HG02571 (cell line): ENCODE measurements at regions not wholly inside any gene's neighbourhood (a gene's known extent, or its start where the extent isn't known, plus 50 kb on each side); places are given as distances from the start of the nearest gene placed in this dataset.
"Not testable (repeated sequence)": the region's sequence is repeated elsewhere in the genome, so short reads cannot be mapped to it uniquely, and the experiment has no call there.

ENCODE experiments used
- ATAC-seq: cut with Tn5 transposase; IDR thresholded peaks from one replicate; pipeline ENCODE4 v1.9.1; 2021; ENCODE audit warnings: mild to moderate bottlenecking, moderate library complexity; ENCODE audit not compliant: unreplicated experiment

- no peak for ATAC-seq
Measured at GRCh38 chr3:153369561-153370374, 207.7 kb downstream of the RAP2B start.

DNA sequence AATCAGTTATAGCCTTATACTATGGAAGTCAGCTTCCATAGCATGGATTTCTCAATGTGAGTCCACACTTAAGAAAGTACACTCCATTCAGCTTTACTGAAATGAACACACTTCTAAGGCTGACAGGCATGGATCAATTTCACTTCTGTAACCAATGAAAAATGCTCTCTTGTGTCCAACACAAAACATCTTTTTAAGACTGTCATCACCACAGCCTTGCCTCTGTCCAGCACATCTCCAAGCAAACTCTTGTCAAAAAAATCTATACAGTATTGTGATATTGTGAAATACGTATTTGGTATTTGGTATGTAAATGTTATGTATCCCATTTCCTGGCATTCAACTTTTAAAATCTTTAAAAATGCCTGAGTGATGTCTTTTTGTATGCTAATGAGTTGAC lies 208.7 kb downstream of the RAP2B start:
- no peak for ATAC-seq

GRCh38 chr3:153372326-153372725 lies 210.3 kb downstream of the RAP2B start:
- no peak for ATAC-seq

DNA sequence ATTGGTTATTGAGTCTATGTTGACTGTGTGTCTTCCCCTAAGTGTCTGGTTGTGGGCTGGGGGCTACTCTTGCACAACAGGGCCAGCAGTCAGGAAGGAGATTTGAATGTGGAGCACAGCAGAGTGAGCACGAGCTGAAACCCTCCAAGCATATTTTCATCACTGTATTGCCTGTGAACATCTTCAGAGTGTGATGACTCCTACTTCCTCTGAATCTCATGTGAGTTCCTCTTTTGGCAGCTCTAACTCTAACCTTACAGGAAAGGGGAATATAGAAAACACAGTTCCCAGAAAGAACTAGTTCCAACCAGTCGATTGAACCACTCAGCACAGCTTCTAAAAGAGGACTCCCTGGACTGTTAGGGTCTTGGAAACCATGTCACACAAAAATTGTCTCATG lies 211.6 kb downstream of the RAP2B start:
- ATAC-seq = no peak

GRCh38 chr3:153378366-153378765 lies 216.3 kb downstream of the RAP2B start:
- ATAC-seq = not testable (repeated sequence)

- ATAC-seq = no peak
Measured at GRCh38 chr3:153379516-153379915, 217.5 kb downstream of the RAP2B start.

DNA sequence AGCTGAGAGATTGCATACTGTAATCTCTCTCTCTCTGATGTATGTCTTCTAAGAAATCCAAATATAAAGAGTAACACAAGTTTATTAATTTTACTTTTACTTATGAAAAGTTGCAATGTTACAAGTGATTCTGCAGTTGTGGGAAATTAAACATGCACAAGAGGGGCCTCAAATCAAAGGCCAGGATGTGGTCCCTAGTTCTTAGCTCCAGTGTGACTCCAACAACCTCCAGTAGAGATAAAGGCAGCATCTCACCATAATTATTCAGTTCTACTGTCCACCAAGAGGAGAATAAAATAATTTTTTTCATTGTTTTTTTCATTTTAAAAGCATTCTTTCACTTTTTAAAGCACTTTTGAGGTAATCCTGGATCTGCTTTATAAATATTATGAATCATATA lies 223.3 kb downstream of the RAP2B start:
- ATAC-seq = no peak

- no peak for ATAC-seq
Measured at GRCh38 chr3:153392363-153392762, 230.3 kb downstream of the RAP2B start.

DNA sequence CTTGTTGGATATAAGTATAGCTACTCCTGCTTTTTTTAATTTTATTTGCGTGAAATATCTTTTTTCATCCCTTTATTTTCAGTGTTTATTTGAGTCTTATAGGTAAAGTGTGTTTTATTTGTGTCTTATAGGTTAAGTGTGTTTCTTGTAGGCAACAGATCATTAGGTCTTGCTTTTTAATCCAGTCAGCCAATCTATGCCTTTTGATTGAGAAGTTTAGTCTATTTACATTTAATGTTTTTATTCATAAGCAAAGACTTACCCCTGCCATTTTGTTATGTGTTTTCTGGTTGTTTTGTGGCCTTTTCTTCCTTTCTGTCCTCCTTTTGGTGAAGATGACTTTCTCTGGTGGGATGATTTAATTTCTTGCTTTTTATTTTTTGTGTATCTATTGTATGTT lies 232.0 kb downstream of the RAP2B start:
- no peak for ATAC-seq

GRCh38 chr3:153396581-153396980 lies 234.6 kb downstream of the RAP2B start:
- ATAC-seq = no peak

GRCh38 chr3:153397794-153398193 lies 235.8 kb downstream of the RAP2B start:
- no peak for ATAC-seq

GRCh38 chr3:153399636-153400035 lies 237.6 kb downstream of the RAP2B start:
- ATAC-seq = peak; percentile 72

- ATAC-seq = no peak
Measured at GRCh38 chr3:153400641-153401040, 238.6 kb downstream of the RAP2B start.

DNA sequence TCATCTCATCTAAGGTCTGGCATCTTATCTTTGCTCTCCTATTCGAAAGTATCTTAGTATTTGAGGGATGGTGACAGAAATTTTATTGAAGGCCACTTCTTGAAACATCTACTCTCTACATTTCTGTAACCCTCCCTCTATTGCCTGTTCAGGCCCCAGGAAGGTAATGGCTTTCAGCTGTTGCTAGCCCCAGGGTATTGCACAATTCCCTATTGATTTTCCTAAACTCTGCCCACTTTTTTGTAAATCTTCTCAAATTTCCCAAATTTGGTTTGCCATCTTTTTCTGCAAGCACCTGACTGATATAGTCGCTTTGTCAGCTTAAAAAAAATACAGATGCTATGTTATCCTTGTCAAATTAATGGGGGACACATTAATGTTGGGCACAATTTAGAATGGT lies 242.1 kb downstream of the RAP2B start:
- no peak for ATAC-seq

DNA sequence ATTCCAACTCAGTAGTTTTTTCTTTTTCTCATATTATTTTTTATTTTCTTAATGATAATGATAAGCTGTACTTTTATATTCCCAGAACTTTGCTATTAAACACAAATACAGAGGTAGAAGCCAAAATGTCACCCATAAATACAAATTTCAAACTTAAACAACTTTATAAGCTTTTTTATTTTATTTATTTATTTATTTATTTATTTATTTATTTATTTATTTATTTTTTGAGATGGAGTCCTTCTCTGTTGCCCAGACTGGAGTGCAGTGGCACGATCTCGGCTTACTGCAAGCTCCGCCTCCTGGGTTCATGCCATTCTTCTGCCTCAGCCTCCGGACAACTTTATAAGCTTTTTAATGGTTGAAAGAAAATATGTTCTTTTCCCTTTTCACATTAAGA lies 243.3 kb downstream of the RAP2B start:
- ATAC-seq = not testable (repeated sequence)

GRCh38 chr3:153410517-153410916 lies 248.5 kb downstream of the RAP2B start:
- ATAC-seq = no peak

GRCh38 chr3:153414982-153415381 lies 253.0 kb downstream of the RAP2B start:
- ATAC-seq = no peak

- ATAC-seq = no peak
Measured at GRCh38 chr3:153422314-153422713, 260.3 kb downstream of the RAP2B start.

DNA sequence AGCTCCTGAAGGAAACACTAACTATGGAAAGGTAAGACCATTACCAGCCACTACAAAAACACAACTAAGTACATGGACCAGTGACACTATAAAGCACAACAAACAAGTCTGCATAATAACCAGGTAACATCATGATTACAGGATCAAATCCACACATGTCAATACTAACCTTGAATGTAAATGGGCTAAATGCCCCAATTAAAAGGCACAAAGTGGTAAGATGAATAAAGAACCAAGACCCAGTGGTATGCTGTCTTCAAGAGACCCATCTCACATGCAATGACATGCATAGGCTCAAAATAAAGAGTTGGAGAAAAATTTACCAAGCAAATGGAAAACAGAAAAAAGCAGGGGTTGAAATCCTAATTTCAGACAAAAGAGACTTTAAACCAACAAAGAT lies 261.8 kb downstream of the RAP2B start:
- not testable (repeated sequence) for ATAC-seq

DNA sequence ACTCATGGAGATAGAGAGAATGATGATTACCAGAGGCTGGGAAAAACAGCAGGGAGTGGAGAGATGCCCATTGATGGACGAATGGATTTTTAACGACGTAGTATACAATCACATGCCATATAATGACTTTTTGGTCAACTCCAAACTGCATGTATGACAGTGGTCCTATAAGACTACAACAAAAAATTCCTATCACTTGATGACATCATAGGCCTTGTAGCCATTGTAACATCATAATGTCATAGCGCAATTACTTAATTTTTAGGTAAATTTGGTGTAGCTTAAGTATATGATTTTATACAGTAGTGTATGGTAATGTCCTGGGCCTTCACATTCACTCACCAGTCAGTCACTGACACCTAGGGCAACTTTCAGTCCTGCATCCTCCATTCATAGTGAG lies 264.3 kb downstream of the RAP2B start:
- ATAC-seq = no peak

DNA sequence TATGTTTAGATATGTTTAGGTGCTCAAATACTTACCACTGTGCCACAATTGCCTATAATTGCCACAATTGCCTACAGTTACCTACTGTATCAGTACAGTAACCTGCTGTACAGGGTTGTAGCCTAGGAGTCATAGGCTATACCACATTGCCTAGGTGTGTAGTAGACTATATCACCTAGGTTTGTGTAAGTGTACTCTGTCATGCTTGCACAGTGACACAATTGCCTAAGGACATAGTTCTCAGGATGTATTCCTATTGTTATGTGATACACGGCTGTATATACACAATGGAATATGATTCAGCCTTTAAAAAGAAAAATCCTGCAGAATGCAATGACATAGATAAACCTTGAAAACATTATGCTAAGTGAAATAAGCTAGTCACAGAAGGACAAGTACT lies 264.8 kb downstream of the RAP2B start:
- no peak for ATAC-seq

- no peak for ATAC-seq
Measured at GRCh38 chr3:153429821-153430220, 267.8 kb downstream of the RAP2B start.

DNA sequence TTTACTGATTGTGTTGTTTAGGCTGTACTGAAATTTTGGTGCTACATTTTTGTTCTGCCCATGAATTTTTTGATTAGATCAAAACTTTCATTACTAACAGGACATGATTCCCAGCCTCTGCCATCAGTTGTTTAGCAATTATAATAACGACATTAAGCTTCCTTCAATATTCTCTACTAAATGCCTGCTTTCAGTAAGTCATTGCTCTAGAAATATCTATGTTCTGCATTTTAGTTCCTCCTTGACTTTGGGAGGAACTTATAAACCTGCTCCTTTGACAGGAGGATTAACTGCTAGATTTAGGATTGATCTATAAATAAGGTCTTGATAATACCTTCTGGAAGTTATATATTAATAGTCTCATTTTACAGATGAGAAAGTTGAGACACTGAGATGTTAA lies 269.1 kb downstream of the RAP2B start:
- no peak for ATAC-seq
